Activated CD8-positive, alpha-beta memory T cell treated with anti-CD3 and anti-CD28 coated beads, Interleukin-2, amount 50 U/mL, for 48 hours (primary cell): ENCODE measurements at regions not wholly inside any gene's neighbourhood (a gene's known extent, or its start where the extent isn't known, plus 50 kb on each side); places are given as distances from the start of the nearest gene placed in this dataset.
"Not testable (repeated sequence)": the region's sequence is repeated elsewhere in the genome, so short reads cannot be mapped to it uniquely, and the experiment has no call there.

ENCODE experiments used
- DNase-seq: peaks from one replicate; pipeline ENCODE4 v3.0.0-alpha.2; 2020

- DNase-seq, result no peak
Observed at GRCh38 chr17:72565758-72566157, 444.9 kb downstream of the SOX9 start.

GRCh38 chr17:72566671-72567484 lies 446.1 kb downstream of the SOX9 start:
- no peak for DNase-seq

GRCh38 chr17:72567774-72568173 lies 447.0 kb downstream of the SOX9 start:
- no peak for DNase-seq

- DNase-seq, result no peak
Observed at GRCh38 chr17:72569148-72569946, 448.5 kb downstream of the SOX9 start.

GRCh38 chr17:72571813-72572396 lies 451.1 kb downstream of the SOX9 start:
- DNase-seq, result no peak

GRCh38 chr17:72572604-72573491 lies 452.0 kb downstream of the SOX9 start:
- no peak for DNase-seq

- DNase-seq, result not testable (repeated sequence)
Observed at GRCh38 chr17:72573492-72573801, 452.6 kb downstream of the SOX9 start.

GRCh38 chr17:72574675-72575510 lies 454.1 kb downstream of the SOX9 start:
- DNase-seq, result no peak

GRCh38 chr17:72575542-72576233 lies 454.9 kb downstream of the SOX9 start:
- DNase-seq, result no peak

GRCh38 chr17:72576289-72576759 lies 455.5 kb downstream of the SOX9 start:
- DNase-seq, result no peak

GRCh38 chr17:72578817-72579470 lies 458.1 kb downstream of the SOX9 start:
- DNase-seq, result no peak

GRCh38 chr17:72579990-72580320 lies 459.1 kb downstream of the SOX9 start:
- no peak for DNase-seq

GRCh38 chr17:72580321-72581127 lies 459.7 kb downstream of the SOX9 start:
- no peak for DNase-seq

GRCh38 chr17:72587156-72587555 lies 466.3 kb downstream of the SOX9 start:
- DNase-seq, result no peak

GRCh38 chr17:72587773-72588511 lies 467.1 kb downstream of the SOX9 start:
- no peak for DNase-seq

GRCh38 chr17:72588561-72588960 lies 467.7 kb downstream of the SOX9 start:
- no peak for DNase-seq

- no peak for DNase-seq
Observed at GRCh38 chr17:72588961-72589360, 468.1 kb downstream of the SOX9 start.

GRCh38 chr17:72590382-72590781 lies 469.6 kb downstream of the SOX9 start:
- no peak for DNase-seq

- DNase-seq, result no peak
Observed at GRCh38 chr17:72590882-72591281, 470.1 kb downstream of the SOX9 start.
